Heart left ventricle (tissue), 16 donors: ENCODE measurements at regions not wholly inside any gene's neighbourhood (a gene's known extent, or its start where the extent isn't known, plus 50 kb on each side); places are given as distances from the start of the nearest gene placed in this dataset.
"Not testable (repeated sequence)": the region's sequence is repeated elsewhere in the genome, so short reads cannot be mapped to it uniquely, and the experiment has no call there.

Experiments used
- ATAC-seq, 4 donors: fragments of 200-7000 bp; cut with Tn5 transposase; one replicate each; pipeline ENCODE4 v1.9.1; 2020 to 2022; ENCODE audit warnings: moderate library complexity in 4 of 4, mild to moderate bottlenecking in 3 of 4, moderate number of reproducible peaks in 1 of 4
- DNase-seq, 5 donors: peaks; one replicate each; pipeline ENCODE4 v3.0.0-alpha.2; 2020
- H3K27ac ChIP-seq, 12 donors: fragments of 200-600 bp; sonication (generic) in 4 of 12; one replicate each; pipeline versions ENCODE4 v1.5.0 to v1.8.0; 2016 to 2022; ENCODE audit warnings: mild to moderate bottlenecking in 2 of 12
- H3K27me3 ChIP-seq, 9 donors: fragments of 200-600 bp; sonication (generic) in 2 of 9; one replicate each; pipeline versions ENCODE4 v1.5.1 to v1.8.0; 2016 to 2022; ENCODE audit warnings: mild to moderate bottlenecking in 3 of 9
- H3K36me3 ChIP-seq, 9 donors: fragments of 200-600 bp; sonication (generic) in 2 of 9; one replicate each; pipeline versions ENCODE4 v1.5.0 to v1.8.0; 2018 to 2022; ENCODE audit warnings: mild to moderate bottlenecking in 2 of 9
- H3K4me1 ChIP-seq, 12 donors: fragments of 200-600 bp; sonication (generic) in 4 of 12; one replicate each; pipeline versions ENCODE4 v1.5.0 to v1.8.0; 2016 to 2022; ENCODE audit warnings: mild to moderate bottlenecking in 3 of 12
- H3K4me3 ChIP-seq, 12 donors: fragments of 200-600 bp; sonication (generic) in 4 of 12; one replicate each; pipeline versions ENCODE4 v1.5.0 to v1.8.0; 2017 to 2022; ENCODE audit warnings: mild to moderate bottlenecking in 9 of 12, moderate library complexity in 4 of 12
- H3K9me3 ChIP-seq, 12 donors: fragments of 200-600 bp; sonication (generic) in 4 of 12; one replicate each; pipeline versions ENCODE4 v1.5.0 to v1.8.0; 2016 to 2022; ENCODE audit warnings: mild to moderate bottlenecking in 1 of 12
- POLR2A ChIP-seq, 2 donors: fragments of 450-650 bp; IDR thresholded peaks; one replicate each; pipeline ENCODE4 v1.6.1; 2017; ENCODE audit warnings: antibody characterized with exemption in 2 of 2, mild to moderate bottlenecking in 2 of 2, moderate library complexity in 2 of 2
- WGBS, 4 donors: extraction: QIAGEN DNeasy Blood & Tissue Kit in 2 of 4; methylation state at CpG; one replicate each; pipeline versions ENCODE4 v1.1.5 to v1.1.7; 2013 to 2018; 5-methylcytosine and 5-hydroxymethylcytosine counted together
- intact Hi-C, 10 donors: fragments of 100-400 bp; cut with DNase I; formaldehyde crosslinking; loops; one replicate each; pipeline versions ENCODE4 v1.11.1 to v1.14.2; 2022
- TF ChIP-seq, protein P1 (sequence below), 12 donors: fragments of 200-600 bp; sonication (generic) in 4 of 12; IDR thresholded peaks; one replicate each; pipeline versions ENCODE4 v1.5.0 to v1.8.0; 2018 to 2022; ENCODE audit warnings: antibody characterized with exemption in 12 of 12, mild to moderate bottlenecking in 5 of 12
- donor health status: ischemic (EF 13 %, LVEDD 7.1; RV severe dilation, severe dysfunction).
- donor health status: healthy with polysubstance abuse.
- donor health status: DM: no; HTN: yes; CAD: no.
- donor health status: DM: no; HTN: no; CAD: no.
- donor health status: ischemic (EF 25% LVEDD 6.9; RV normal size, moderate dysfunction).
- donor health status: ischemic (EF 25% LVEDD 5.7; RV mildly dilated, moderate dysfunction).
- donor health status: healthy.
- donor health status: DM: yes; HTN: yes; CAD: no.
- donor health status: ischemic (EF 35%, LVEDD 5.7; RV mildly dilated, moderate dysfunction).
- donor health status: nonischemic (EF 11% LVEDD 7.7; RV severe dilation, severe dysfunction).
- donor health status: DM: yes; HTN: yes; CAD: no.
- donor health status: PGD.
- donor health status: ischemic (EF 29% LVEDD 5.4; RV normal size, mild dysfunction).
- donor health status: nonischemic (EF 23%, LVEDD 6.1; RV moderate dilation, normal function).

DNA sequence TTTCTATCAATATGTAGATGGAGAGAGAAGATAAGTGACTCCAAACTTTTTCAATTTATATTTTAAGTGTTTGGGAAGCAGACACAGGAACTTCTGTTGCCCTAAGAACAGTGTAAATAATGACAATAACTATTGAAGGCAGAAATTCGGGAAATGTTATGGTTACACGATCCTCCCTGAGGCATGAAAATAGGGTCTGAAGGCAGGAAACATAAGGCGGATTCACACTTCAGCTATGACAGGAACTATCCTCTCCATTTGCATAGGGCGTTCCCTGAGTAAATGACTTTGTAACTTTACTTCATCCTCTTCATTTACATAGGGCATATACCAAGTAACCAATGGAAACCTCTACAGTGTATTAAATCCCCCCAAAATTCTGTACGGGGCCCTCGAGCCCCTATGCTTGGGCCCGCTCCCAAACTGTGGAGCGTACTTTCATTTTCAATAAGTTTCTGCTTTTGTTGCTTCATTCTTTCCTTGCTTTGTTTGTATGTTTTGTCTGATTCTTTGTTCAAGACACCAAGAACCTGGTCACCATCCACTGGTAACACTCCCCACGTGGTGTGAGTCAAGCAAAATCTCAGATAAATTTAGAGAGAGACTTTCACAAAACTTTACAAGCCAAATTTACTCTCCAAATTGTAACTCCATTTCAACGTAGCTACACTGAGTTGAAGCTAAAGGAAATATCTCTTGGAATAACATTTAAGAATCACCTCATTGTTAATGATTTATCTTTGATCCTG lies 2504.3 kb downstream of the ARAP2 start:
- no peak for DNase-seq
- intact Hi-C loops: no loop called here
- Histone ChIP-seq H3K4me1 (no peaks in the 10 kb centered on the region), H3K27me3 (no peaks in the 10 kb centered on the region), H3K4me3 (no peak overlapping the region), H3K36me3 (no peaks in the 10 kb centered on the region), H3K27ac (no peak overlapping the region), H3K9me3 (peaks cover 0 to 6% (median 0%) of the 10 kb centered on the region in 12 donors)
- 72 to 81% (median 77%) methylated on average over 10 of the region's 10 CpGs for WGBS, 4 donors
- TF ChIP-seq, protein P1, sequence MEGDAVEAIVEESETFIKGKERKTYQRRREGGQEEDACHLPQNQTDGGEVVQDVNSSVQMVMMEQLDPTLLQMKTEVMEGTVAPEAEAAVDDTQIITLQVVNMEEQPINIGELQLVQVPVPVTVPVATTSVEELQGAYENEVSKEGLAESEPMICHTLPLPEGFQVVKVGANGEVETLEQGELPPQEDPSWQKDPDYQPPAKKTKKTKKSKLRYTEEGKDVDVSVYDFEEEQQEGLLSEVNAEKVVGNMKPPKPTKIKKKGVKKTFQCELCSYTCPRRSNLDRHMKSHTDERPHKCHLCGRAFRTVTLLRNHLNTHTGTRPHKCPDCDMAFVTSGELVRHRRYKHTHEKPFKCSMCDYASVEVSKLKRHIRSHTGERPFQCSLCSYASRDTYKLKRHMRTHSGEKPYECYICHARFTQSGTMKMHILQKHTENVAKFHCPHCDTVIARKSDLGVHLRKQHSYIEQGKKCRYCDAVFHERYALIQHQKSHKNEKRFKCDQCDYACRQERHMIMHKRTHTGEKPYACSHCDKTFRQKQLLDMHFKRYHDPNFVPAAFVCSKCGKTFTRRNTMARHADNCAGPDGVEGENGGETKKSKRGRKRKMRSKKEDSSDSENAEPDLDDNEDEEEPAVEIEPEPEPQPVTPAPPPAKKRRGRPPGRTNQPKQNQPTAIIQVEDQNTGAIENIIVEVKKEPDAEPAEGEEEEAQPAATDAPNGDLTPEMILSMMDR (IDR thresholded peaks at IDR 0.05): no peak
- no peak for TF ChIP-seq POLR2A (IDR thresholded peaks at IDR 0.05)
- no peak for ATAC-seq

DNA sequence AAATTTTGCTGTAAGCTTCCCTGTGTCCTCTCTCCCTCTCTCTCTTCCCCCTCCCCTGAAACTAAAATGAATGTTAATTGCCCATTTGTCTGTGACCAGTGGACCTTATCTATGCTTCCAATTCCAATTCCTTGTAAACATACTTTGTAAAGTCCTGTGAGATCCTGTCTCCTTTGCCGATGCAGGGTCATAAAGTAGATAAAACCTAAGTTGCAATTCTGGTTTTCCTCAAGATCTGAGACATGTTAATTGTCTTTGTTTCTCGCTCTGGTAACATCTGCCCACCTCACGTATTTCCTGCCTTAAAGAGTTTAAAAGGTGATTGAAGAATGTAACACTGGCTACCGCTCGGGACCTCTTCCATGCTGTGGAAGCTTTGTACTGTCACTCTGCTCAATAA lies 2503.4 kb downstream of the ARAP2 start:
- H3K27me3 ChIP-seq, DNase-seq, H3K9me3 ChIP-seq, H3K4me3 ChIP-seq, H3K36me3 ChIP-seq, H3K27ac ChIP-seq, intact Hi-C loops, H3K4me1 ChIP-seq, ATAC-seq: not testable (repeated sequence)
- 39 to 52% (median 45%) methylated on average over 5 of the region's 5 CpGs for WGBS, 4 donors

DNA sequence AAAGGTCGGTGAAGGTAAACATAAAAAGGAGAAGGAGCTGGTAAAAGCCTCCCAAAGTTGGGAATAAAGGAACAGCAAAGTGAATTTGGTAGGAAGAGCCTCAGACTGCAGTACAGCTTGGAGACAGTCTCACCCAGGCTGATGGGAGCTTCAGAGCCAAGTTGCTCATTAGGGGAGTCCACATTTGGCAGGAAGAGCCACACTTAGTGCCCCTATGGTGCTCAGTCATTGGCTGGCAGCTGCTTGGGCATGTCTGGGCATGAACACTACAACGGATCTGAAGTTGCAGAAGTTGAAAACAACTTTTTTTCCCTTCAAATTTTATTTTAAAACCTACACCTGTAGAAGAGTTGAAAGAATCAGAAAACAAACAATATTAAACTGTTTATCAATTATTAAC lies 2497.3 kb downstream of the ARAP2 start:
- peaks cover 0 to 4% (median 0%) of the 10 kb centered on the region in 12 donors for H3K9me3 ChIP-seq
- TF ChIP-seq, protein P1 (IDR thresholded peaks at IDR 0.05): no peak
- no peak for TF ChIP-seq POLR2A (IDR thresholded peaks at IDR 0.05)
- 54 to 74% (median 66%) methylated on average over 2 of the region's 2 CpGs for WGBS, 4 donors
- H3K4me3 ChIP-seq: no peak overlapping the region
- no peaks in the 10 kb centered on the region for H3K27me3 ChIP-seq
- DNase-seq (no peak), ATAC-seq (no peak)
- no peaks in the 10 kb centered on the region for H3K4me1 ChIP-seq
- no peak overlapping the region for H3K27ac ChIP-seq
- intact Hi-C loops: no loop called here
- H3K36me3 ChIP-seq: no peaks in the 10 kb centered on the region

DNA sequence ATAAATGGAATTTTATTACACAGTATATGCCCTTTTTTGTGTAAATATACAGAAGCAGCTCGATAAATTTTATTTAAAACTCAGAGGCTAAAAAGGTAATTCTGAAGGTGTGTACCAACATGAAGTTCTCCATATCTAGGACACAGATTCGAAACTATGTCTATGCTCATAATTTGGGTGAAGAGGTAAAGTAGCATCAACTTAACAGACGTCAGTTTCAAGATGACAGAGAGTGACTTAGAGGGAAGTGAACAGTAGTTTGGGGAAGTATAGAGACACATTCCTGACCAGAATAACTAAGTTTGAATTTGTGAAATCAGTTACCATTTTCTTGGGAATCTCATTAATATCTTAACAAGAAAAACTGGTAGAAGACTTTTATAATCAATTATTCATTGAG lies 2493.3 kb downstream of the ARAP2 start:
- no peak overlapping the region for H3K27ac ChIP-seq
- DNase-seq (no peak), ATAC-seq (no peak)
- no peak overlapping the region for H3K4me3 ChIP-seq
- no peaks in the 10 kb centered on the region for H3K4me1 ChIP-seq
- no peaks in the 10 kb centered on the region for H3K27me3 ChIP-seq
- no peak for TF ChIP-seq POLR2A (IDR thresholded peaks at IDR 0.05)
- TF ChIP-seq, protein P1 (IDR thresholded peaks at IDR 0.05): no peak
- 77 to 80% (median 78%) methylated on average over 3 of the region's 3 CpGs for WGBS, 4 donors
- no peaks in the 10 kb centered on the region for H3K9me3 ChIP-seq
- no peaks in the 10 kb centered on the region for H3K36me3 ChIP-seq
- intact Hi-C loops: no loop called here

DNA sequence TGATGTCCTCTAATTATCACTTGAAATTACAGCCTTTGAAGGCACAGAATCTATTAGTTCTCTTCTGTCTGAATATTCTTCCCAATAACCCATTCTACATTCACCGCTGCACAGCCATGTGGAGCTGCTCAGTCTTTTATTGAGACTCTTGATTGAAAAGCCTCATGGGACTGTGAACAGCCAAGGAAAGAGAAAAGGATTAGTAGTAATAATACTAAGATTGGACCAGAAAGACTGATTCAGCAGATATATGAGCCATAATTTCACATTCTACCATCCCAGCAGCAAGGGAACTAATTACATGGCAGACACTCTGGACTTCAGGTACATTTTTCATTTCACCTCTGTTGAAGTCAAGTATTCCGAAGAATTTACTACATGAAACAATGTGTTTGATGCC lies 2471.7 kb downstream of the ARAP2 start:
- intact Hi-C loops: no loop called here
- WGBS, 4 donors: 71 to 78% (median 73%) methylated on average over 2 of the region's 2 CpGs
- DNase-seq (no peak), ATAC-seq (no peak)
- Histone ChIP-seq H3K27ac (no peak overlapping the region), H3K4me1 (no peaks in the 10 kb centered on the region), H3K9me3 (no peaks in the 10 kb centered on the region), H3K27me3 (no peaks in the 10 kb centered on the region), H3K4me3 (no peak overlapping the region), H3K36me3 (no peaks in the 10 kb centered on the region)
- TF ChIP-seq, protein P1 (IDR thresholded peaks at IDR 0.05): no peak
- no peak for TF ChIP-seq POLR2A (IDR thresholded peaks at IDR 0.05)
